ENCODE measurements at regions not wholly inside any gene's neighbourhood (a gene's known extent, or its start where the extent isn't known, plus 50 kb on each side); places are given as distances from the start of the nearest gene placed in this dataset.
A peak's percentile ranks its signal among the peaks of the same experiment; 100 is the strongest.

DNA sequence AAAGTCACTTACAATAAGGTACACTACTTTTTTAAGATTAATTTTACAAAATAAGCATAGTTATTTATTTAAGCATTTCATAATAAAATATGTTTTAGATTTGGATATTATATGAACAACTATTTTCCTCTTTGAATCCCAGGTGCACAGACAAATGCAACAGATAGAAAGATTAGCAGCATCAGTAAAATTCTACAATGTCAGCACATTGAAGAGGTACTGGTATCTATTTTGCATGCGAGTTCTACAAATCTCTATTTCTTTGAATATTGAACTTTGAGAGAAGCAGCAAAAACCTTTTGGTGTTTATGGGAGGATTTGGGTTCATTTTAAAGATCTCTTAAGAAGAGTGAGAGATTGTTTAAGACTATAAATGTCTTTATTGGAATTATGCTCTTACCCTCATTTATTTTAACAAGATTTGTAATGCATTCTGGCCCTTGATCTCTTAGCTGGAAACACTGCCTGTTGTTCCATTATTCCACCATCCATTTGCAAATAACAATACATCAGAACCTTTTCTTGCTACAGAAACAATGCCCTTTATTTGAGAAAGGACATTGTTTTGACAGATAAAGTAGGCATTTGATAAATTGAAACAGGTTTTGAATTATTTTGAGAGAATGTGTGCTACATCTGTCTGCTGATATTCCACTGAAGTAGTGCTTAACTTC is 558.8 kb upstream of the KLHL1 start:
- DNase-seq (ENCODE audit: low read depth, low spot score), result no peak

DNA sequence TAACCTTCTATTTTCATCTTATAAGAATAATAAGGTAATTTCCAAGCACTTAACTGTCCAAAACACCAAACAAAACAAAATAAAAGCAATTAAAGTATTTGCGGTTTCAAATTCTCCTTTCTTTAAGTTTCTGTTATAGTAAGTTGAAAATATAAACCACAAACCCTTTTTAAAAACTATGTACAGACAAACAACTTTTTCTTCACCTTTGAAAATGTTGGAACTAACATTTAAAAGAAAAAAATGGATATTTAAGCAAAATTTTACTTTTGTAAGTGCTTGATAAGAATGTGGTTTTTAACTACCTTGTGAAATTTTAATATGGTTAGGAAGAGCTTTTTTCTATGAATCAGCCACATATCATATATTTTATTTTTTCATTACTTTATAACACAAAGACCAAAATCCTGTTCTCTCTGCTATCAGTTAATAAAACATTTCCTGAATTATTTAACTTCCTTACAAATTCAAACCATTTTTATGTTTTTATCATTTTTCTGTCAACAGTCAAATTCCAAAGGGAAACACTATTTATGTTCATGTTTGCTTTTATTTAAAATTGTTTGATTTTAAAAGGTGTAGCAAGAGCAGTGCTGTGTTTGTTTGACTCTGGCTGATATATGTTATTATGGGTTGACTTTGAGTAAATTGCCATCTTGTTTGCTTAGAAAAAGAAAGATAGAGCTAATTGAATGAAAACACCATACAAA is 554.1 kb upstream of the KLHL1 start:
- DNase-seq (ENCODE audit: low read depth, low spot score), result no peak

DNA sequence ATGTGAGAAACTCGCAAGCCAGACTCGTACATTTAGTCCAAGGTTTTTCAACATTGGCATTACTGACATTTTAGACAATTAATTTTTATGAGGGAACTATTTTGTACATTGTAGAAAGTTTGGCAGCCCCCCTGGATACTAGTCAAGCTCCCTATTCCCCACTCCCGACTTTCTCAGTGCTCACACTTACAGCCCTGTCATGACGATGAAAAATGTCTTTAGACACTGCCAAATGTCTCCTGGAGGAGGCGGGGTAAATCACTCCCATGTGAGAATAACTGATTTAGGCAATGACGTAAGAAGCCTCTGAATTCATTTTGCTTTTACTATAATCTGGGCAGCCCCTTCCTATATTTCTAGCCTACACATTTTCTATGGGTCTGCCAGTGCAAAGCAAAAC is 535.8 kb upstream of the KLHL1 start:
- DNase-seq (ENCODE audit: low read depth, low spot score), result no peak

DNA sequence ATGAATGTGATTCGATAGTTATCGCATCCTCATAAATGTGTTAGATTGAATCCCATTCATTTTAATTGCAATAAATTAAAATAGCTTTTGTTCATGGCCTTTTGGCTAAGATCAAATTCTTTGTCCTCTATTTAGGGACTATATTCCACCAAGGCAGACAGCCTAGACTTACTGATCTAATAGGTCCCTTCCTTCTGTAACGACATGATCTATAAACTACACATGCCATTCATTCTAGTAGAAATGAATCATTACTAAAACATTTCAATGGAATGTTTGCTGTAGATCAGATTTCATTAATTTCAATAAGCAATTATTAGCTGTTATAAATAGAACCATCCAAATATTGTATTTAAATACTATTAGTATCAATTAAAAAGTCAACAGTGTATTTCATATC is 526.6 kb upstream of the KLHL1 start:
- no peak for DNase-seq (ENCODE audit: low read depth, low spot score)

DNA sequence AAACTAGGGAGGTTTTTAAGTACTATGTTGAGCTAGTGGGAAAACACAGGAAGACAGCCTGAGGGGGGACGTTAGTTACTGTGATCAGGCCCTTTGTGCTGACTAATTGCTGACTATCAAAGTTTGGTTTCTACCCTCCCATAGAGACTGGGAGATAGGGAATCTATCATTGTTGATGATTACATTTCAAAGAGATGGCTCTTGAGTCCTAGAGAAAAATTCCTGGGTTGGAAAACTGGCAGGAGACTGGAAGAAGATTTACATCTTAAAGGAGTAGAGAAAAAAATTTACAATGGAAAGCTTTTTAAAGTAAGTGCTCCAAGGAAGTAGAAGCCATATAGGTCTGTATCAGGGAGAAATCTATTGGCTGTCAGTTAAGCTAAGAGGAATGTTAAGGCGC is 522.0 kb upstream of the KLHL1 start:
- no peak for DNase-seq (ENCODE audit: low read depth, low spot score)

DNA sequence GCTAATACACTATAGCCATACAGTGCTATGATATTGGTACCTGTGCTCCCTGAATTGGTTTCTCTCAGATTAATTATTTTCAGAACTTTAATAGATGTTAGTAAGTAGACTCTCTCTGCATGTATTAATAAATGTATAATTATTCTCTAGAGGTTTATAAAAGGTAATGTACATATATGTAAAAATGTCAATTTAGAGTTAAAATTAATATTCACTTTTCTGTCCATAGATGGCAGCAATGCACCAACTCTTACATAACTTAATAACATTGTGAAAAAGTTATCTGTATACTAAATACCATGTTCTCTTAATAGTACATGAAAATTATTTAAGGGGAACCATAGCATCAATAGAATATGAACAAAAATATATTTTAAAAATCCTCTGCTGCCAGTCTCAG is 515.0 kb upstream of the KLHL1 start:
- no peak for DNase-seq (ENCODE audit: low read depth, low spot score)

DNA sequence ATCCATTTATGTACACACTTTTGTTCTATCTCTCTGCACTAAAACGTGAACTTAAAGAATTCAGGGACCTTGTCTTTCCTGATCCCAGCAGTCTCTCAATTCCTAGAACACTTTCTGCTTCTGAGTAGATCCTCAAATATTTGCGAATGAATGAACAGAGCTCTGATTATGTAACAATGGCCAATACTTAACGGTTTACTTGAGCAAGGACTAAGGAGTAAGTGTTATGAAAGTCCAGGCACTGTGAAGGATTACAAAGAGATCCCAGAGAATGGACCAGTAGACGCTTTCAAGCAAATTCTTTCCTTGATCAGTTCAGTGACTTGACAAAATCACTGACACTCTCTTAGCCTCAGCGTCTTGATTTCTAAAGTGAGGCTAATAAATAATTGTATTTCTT is 514.5 kb upstream of the KLHL1 start:
- no peak for DNase-seq (ENCODE audit: low read depth, low spot score)

DNA sequence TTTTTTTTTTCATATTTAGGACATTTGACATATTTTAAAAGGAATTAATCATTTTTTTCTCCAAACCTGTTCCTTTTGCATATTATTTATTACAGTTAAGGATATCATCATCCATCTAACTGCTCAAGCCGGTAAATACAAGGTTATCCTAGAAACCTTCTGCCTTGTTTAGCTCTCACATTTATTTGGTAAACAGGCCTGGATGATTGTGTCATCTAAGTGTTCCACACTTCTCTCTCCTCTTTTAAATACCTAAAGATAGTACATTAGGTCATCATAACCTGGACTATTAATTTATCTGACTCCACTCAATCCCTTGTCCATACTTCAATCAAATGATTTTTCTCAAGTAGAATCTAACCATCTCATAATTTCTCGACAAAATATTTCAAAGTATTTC is 511.7 kb upstream of the KLHL1 start:
- no peak for DNase-seq (ENCODE audit: low read depth, low spot score)

DNA sequence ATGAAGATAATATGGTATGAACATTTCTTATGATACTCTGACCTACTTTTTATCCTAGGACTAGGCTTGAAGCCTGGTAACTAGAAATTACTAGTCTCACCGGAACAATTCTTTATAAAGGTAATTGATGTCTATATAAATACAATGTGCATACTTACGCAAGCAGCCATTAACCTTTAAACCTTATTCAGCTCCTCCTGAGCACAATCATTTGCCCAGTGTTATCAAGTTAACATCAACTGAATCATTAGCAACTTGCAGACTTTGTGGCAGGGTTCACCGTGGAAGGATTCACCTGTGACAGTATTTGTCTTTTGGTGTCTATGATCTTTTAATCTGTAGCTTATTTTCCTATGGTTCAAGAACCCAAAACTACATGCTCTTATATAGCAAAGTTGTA is 508.6 kb upstream of the KLHL1 start:
- DNase-seq (ENCODE audit: low read depth, low spot score), result no peak

DNA sequence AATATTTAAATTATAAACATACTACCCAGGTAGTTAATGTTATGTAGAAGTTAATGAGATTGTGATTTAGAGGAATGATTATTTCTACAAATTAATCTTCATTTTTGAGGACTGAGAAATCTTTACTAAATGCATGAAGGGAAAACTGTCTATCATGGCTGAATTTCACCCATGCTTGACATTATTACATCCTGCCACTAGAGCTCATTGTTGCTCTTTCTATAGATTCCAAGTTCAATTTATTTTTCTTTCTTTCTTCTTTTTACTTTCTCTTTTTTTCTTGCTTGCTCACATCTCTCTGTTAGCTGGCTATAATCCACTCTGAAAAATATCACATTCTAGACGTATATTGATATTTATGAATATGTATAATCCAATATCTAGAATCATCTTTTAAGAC is 505.0 kb upstream of the KLHL1 start:
- no peak for DNase-seq (ENCODE audit: low read depth, low spot score)

DNA sequence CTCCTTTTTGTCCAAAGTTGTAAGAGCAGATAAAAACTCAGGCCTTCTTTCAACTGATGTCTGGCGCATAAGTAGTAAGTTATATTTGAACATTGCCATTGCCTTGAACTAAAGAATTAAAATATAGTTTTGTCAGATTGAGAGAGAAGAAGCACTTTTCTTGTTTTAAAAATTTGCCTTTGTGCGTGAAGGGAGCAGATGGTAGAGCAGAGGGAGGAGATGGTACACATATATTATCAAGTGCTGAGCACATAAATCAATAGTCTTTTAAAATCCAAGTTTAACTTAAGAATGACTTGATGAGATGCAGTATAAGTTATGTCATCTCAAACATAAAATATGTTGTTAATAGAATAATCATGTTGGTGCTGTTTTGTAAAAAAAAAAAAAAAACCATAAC is 504.6 kb upstream of the KLHL1 start:
- no peak for DNase-seq (ENCODE audit: low read depth, low spot score)

DNA sequence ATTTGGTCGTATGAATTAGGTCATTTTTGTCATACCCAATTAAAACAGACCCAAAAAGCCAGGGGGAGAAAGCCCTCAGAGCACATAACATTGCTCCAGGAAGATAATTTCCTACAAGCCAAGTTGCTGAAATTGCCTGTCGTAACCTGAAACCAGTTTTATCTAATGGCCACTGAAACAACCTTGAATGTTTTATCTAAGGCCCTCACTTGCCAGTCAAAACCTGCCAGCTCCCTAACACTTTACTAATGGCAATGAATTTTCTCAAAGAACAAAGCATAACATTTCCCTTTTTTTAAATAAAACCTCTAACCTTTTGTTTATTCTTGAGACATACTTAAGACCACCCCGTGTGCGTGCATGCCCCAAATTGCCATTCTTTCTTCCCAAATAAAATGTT is 496.2 kb upstream of the KLHL1 start:
- no peak for DNase-seq (ENCODE audit: low read depth, low spot score)

DNA sequence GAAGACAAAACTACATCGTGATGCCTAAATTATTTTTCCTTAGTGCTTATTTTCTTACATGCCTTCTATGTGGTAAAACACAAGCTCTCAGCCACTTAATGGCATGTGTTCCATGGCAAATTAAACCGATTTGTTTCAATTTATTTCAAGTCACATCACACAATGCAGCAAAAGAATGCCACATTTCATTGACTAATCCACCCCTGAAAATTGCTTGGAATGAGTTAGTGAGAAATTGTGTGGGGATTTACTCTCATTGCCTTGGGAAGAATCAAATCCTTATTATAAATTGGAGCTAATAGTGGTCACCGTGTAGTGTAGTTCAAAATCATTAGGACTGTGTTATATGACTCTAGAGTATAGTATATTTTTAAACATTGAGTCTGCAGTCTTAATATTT is 485.5 kb upstream of the KLHL1 start:
- DNase-seq (ENCODE audit: low read depth, low spot score), result no peak

DNA sequence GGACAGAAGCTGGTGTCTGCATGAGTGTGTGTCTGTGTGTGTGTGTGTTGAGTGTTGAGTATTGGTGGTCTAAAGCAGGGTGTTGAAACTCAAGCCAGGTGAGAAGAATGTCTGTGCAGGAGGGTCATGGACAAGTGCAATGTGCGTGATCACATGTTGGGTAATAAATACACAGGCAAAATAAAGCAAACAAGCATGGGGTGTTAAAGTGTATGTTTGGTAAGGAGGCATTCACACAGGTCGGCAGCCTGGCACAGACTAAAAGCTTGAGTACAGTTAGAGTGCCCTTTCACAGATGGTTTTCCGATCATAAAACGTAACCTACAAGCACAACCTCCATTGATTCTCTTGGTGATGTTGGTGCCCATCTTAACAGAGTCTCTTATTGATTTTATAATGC is 476.9 kb upstream of the KLHL1 start:
- DNase-seq (ENCODE audit: low read depth, low spot score), result no peak

DNA sequence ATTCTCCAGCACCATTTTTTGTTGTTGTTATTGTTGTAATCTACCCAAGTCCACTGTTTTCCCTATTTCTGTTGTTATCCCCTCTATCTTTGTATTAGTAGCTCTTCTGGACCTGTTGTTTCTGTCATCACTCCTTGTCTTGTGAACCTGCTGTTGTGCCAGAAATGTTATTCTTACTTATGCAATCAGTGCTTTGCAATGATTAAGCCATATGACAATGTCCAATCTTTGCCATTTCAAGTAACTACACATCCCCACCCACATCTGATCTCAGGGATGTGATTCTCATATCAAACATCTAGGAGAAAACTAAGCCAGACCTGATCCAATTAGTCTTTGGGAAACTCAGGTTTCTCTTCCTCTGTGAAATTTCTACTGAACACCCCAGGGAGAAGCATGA is 472.6 kb upstream of the KLHL1 start:
- no peak for DNase-seq (ENCODE audit: low read depth, low spot score)

DNA sequence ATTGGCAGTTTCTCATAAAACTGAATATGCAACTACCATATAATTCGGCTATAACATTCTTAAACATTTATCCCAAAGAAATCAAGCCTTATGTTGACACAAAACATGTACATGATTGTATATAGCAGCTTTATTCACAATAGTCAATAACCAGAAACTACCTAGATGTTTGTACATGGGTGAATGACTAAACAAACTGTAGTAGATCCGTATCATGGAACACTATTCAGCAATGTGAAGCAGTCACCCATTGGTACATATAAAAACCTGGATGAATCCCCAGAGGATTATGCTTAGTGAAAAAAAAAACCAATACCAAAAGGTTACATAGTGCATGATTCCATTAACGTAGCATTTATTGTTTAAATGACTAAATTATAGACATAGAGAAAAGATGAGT is 471.7 kb upstream of the KLHL1 start:
- no peak for DNase-seq (ENCODE audit: low read depth, low spot score)

DNA sequence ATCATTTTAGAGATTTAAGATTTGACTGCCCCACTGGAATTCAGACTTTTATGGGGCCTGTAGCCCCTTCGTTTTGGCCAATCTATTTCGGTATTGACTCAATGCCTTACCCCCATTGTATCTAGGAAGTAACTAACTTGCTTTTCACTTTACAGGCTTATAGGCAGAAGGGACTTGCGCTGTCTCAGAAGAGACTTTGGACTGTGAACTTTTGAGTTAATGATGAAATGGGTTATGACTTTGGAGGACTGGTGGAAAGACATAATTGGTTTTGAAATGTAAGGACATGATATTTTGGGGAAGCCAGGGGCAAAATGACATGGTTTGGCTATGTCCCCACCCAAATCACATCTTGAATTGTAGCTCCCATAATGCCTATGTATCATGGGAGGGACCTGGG is 463.0 kb upstream of the KLHL1 start:
- DNase-seq (ENCODE audit: low read depth, low spot score), result no peak

DNA sequence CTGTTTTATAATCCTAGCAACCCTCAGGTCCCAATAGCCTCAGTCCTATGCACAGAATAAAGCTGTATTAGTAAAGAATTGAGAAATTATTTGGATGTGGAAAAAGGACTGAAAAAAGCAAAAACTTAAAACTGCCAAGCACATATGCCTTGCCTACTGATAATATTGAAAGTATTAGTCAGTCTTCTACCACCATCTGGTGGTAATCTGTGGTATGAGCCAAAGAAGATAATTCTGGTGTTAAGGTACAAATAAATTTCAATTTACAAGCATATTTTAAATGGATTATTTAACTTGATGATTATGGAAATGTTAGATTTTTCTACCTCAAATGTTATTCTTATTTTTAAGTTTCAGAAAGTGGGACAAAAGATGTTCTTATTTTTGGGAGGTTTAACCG is 460.3 kb upstream of the KLHL1 start:
- peak; percentile 51 for DNase-seq (ENCODE audit: low read depth, low spot score)

DNA sequence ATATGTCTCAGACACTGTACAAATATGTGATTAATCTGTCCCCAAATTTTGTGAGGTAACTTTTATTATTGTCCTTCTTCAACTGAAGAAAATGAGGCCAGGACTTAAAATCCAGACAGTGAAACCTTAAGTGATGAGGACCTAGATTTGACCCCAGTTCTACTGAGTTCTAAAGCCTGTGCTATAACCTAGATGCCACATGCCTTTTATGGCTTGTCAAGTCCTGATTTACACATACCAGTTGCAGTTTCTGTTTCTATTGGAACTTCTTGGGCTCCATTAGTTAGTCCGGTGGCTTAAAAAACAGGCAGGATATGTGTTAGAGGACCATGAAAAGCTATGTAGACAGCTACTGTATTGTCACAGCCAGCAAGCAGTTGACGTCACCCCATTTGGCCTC is 436.5 kb upstream of the KLHL1 start:
- no peak for DNase-seq (ENCODE audit: low read depth, low spot score)

DNA sequence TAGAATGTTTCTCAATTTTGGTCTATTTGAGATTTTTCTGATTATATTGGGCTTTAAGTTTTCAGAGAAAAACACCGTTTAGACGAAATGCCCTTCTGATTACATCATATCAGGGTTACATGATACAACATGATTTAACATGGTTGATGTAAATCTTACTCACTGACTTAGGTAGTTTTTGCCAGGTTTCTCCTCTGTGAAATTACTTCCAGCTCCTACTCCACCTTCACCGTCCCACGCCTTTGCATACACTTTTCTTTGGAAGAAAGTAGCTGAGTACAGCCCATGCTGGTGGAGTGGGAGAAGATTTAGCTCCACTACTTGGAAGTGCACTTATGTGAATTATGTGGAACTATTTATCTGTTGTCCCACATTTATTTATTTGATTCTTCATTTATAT is 433.2 kb upstream of the KLHL1 start:
- DNase-seq (ENCODE audit: low read depth, low spot score), result no peak

DNA sequence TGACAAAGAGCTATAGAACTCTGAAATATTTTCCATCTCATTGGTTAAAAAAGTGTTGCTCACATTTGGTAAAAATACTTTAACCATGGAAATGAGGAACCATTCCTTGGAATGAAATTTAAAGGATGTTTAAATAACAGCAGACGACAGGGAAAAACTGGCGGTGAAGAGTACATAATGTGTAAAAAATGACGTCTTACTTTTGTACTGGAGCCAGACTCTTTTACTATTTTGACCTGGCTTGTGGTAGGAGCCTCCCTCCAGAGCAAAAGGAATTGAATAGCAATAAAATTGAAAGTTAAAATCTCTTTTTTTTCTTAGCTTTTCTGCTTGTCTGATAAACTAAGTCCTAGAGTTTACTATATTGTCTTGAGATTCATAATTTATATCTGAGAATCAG is 426.2 kb upstream of the KLHL1 start:
- no peak for DNase-seq (ENCODE audit: low read depth, low spot score)

DNA sequence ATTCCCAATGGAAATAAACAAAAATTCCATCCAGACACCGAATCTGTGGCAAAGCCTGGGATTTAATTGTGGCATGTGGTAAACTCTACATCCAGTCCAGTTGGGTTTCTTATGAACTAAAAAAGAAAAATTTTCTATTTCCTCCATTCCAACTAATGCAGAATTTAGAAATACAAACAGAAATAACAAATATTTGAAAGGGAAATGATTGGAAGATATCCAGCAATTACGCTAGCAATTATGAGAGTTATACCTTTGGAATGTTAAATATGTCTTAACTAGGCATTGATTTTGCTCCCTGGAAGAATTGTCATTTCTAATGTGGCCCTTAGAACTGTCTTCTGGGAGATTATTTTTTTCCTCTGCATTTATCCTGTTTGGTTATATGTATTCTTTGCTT is 421.4 kb upstream of the KLHL1 start:
- DNase-seq (ENCODE audit: low read depth, low spot score), result no peak

DNA sequence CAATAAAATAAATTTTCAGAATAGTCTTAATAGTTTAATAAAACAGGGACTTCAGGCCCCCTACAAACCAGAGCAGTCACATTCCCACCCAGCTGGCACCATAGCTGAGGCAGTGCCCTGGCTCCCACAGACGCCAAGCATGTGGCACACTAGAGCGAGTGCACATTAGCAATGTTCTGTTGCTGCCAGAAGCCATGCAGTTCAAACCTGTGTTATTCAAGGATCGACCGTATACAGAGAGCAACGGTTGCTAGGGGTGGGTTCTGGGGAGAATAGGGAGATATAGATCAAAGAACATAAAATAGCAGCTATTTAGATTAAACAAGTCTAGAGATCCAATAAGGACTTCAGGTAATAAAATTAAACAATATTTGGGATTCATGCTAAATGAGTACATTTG is 419.3 kb upstream of the KLHL1 start:
- no peak for DNase-seq (ENCODE audit: low read depth, low spot score)

DNA sequence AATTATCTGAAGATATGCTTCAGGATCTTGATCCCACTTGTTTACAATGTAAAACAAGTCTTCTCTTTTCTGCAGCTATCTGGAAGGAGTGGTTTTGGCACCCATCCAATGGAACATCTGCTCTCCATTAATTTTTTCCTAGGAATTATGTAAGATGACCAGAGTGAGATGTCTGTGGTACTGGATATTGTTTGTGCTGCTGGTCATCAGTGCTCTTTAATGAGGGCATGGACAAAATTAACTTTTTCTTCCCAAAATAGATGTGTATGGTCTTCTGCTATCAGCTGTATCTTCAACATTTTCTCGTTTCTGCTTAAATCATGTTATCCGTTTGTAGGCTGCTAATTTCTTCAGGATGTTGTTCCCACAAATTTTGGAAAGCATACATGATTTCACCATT is 415.4 kb upstream of the KLHL1 start:
- no peak for DNase-seq (ENCODE audit: low read depth, low spot score)
